ENCODE measurements at regions not wholly inside any gene's neighbourhood (a gene's known extent, or its start where the extent isn't known, plus 50 kb on each side); places are given as distances from the start of the nearest gene placed in this dataset.

DNA sequence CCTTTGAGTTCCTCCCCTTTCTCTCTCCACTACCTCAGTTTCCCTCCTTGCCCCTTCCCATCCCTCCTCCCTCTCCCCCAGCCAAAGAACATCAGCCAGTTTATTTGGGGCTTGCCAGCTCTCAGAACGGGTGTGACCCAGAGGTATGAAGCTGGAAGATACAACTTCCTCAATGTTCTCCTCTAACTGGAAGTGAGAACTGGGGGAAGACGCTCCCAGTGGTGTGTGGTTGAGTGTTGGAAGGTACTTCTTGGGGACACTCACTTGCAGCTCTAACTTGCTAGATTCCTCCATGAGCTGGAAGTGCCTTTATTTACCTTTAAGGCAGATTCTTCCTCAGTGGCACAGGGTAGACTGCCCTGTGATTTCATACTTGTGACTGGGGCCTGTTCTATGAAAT, 110.5 kb upstream of the HABP2 start:
- Histone ChIP-seq H3K4me3 (ENCODE audit: low read depth, low read length, poor library complexity, severe bottlenecking) (no peak overlapping the region), H3K4me1 (ENCODE audit: insufficient read depth, low read length, severe bottlenecking) (no peaks in the 10 kb centered on the region), H3K9me3 (ENCODE audit: low read length) (no peaks in the 10 kb centered on the region), H3K36me3 (ENCODE audit: insufficient read depth, low read length) (no peaks in the 10 kb centered on the region), H3K9ac (ENCODE audit: low read length) (no peak overlapping the region), H3F3A (ENCODE audit: insufficient read depth, low read length) (no peaks in the 10 kb centered on the region), H3K9me2 (ENCODE audit: low read depth, low read length) (no peaks in the 10 kb centered on the region), H3K4me2 (ENCODE audit: low read length) (no peak overlapping the region), H3K27ac (ENCODE audit: low read depth, low read length, poor library complexity, severe bottlenecking) (no peak overlapping the region), H3K27me3 (ENCODE audit: insufficient read depth, low read length) (no peaks in the 10 kb centered on the region), H4K20me1 (ENCODE audit: insufficient read depth, low read length) (no peaks in the 10 kb centered on the region), H2AFZ (ENCODE audit: low read length) (no peak overlapping the region), H3K79me2 (ENCODE audit: insufficient read depth, low read length) (no peaks in the 10 kb centered on the region)
- TF ChIP-seq, protein P1, sequence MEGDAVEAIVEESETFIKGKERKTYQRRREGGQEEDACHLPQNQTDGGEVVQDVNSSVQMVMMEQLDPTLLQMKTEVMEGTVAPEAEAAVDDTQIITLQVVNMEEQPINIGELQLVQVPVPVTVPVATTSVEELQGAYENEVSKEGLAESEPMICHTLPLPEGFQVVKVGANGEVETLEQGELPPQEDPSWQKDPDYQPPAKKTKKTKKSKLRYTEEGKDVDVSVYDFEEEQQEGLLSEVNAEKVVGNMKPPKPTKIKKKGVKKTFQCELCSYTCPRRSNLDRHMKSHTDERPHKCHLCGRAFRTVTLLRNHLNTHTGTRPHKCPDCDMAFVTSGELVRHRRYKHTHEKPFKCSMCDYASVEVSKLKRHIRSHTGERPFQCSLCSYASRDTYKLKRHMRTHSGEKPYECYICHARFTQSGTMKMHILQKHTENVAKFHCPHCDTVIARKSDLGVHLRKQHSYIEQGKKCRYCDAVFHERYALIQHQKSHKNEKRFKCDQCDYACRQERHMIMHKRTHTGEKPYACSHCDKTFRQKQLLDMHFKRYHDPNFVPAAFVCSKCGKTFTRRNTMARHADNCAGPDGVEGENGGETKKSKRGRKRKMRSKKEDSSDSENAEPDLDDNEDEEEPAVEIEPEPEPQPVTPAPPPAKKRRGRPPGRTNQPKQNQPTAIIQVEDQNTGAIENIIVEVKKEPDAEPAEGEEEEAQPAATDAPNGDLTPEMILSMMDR (IDR thresholded peaks at IDR 0.05; ENCODE audit: low read length) = no peak
- no peak for TF ChIP-seq EZH2 (IDR thresholded peaks at IDR 0.05; ENCODE audit: borderline replicate concordance, low read length)

DNA sequence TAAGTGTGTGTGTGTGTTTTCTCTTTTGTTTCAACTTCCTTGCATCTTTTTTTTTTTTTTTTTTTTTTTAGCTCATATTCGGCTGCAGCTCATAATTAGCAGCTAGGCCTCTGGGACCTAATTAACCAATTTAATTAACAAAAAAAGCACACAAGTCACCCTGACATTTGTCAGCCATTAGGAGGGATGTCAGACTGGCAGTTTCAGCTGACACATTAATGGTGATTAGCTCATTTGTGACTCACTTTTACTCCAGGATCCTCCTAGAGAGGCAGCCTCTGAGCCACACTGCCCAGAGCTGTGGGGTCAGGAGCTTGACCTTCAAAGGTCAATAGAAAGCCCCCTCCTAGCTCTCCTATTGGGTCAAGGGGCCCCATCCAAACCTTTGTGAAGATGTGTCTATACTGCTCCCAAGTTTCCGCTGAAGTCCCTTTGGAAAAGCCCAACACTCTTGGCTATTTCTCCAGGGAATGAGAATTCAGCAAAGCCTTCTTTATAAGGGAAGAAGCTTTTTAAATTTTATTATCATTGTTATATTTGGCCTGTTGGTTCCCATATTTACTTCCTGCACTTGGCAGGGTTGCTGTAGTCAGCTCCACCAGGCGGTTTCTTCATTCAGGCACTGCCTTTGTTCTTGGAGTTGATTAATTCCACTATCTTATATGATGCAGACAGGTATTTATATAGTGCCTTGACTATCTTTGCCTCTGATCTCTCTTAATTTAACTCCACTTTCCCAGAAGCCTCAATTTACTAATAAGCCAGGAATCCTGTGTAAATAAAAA, 109.5 kb upstream of the HABP2 start:
- no peaks in the 10 kb centered on the region for H3K27me3 ChIP-seq (ENCODE audit: insufficient read depth, low read length)
- H3F3A ChIP-seq (ENCODE audit: insufficient read depth, low read length) = no peaks in the 10 kb centered on the region
- H3K4me1 ChIP-seq (ENCODE audit: insufficient read depth, low read length, severe bottlenecking) = no peaks in the 10 kb centered on the region
- H3K9ac ChIP-seq (ENCODE audit: low read length) = no peak overlapping the region
- H3K36me3 ChIP-seq (ENCODE audit: insufficient read depth, low read length) = no peaks in the 10 kb centered on the region
- H3K4me3 ChIP-seq (ENCODE audit: low read depth, low read length, poor library complexity, severe bottlenecking) = no peak overlapping the region
- H3K4me2 ChIP-seq (ENCODE audit: low read length) = no peak overlapping the region
- H3K9me2 ChIP-seq (ENCODE audit: low read depth, low read length) = no peaks in the 10 kb centered on the region
- no peak overlapping the region for H3K27ac ChIP-seq (ENCODE audit: low read depth, low read length, poor library complexity, severe bottlenecking)
- no peaks in the 10 kb centered on the region for H3K9me3 ChIP-seq (ENCODE audit: low read length)
- H2AFZ ChIP-seq (ENCODE audit: low read length) = no peak overlapping the region
- H3K79me2 ChIP-seq (ENCODE audit: insufficient read depth, low read length) = no peaks in the 10 kb centered on the region
- no peak for TF ChIP-seq EZH2 (IDR thresholded peaks at IDR 0.05; ENCODE audit: borderline replicate concordance, low read length)
- TF ChIP-seq, protein P1 (IDR thresholded peaks at IDR 0.05; ENCODE audit: low read length) = no peak
- H4K20me1 ChIP-seq (ENCODE audit: insufficient read depth, low read length) = no peaks in the 10 kb centered on the region

DNA sequence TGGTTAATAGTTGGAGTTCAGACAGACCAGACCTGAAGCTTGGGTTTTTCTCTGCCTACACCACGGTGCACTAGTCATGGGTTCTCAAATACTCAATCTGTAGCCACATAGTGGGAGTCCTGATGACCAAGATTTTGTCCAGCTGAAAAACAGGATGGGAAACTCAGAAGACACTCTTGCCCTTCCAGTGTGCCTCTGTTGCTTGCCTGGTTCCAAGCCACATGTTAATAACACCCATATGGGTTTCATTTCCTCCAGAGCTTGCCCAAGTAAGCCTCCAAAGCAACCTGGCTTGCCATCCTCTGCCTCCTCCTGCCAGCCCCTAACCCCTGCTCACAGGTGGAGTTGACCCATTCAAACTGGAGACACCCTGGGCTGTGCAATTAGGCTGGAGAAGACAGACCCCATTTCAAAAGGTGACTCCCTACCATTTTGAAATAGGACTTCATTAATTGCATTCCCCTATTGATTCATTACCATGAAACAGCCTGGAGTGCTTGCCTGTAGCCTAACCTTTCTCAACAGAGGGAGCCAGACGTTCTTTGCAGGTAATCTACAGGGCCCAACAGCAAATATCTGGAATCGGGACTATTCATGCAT, 108.0 kb upstream of the HABP2 start:
- Histone ChIP-seq H3K4me1 (ENCODE audit: insufficient read depth, low read length, severe bottlenecking) (no peaks in the 10 kb centered on the region), H3K9me2 (ENCODE audit: low read depth, low read length) (no peaks in the 10 kb centered on the region), H4K20me1 (ENCODE audit: insufficient read depth, low read length) (no peaks in the 10 kb centered on the region), H3K36me3 (ENCODE audit: insufficient read depth, low read length) (no peaks in the 10 kb centered on the region), H3K9me3 (ENCODE audit: low read length) (no peaks in the 10 kb centered on the region), H2AFZ (ENCODE audit: low read length) (no peak overlapping the region), H3K9ac (ENCODE audit: low read length) (no peak overlapping the region), H3K27ac (ENCODE audit: low read depth, low read length, poor library complexity, severe bottlenecking) (no peak overlapping the region), H3F3A (ENCODE audit: insufficient read depth, low read length) (no peaks in the 10 kb centered on the region), H3K79me2 (ENCODE audit: insufficient read depth, low read length) (no peaks in the 10 kb centered on the region), H3K4me3 (ENCODE audit: low read depth, low read length, poor library complexity, severe bottlenecking) (no peak overlapping the region), H3K4me2 (ENCODE audit: low read length) (no peak overlapping the region), H3K27me3 (ENCODE audit: insufficient read depth, low read length) (no peaks in the 10 kb centered on the region)
- TF ChIP-seq EZH2 (IDR thresholded peaks at IDR 0.05; ENCODE audit: borderline replicate concordance, low read length) = no peak
- TF ChIP-seq, protein P1 (IDR thresholded peaks at IDR 0.05; ENCODE audit: low read length) = no peak

All from OCI-LY1 (cell line).